MCF 10A (cell line): ENCODE measurements at regions not wholly inside any gene's neighbourhood (a gene's known extent, or its start where the extent isn't known, plus 50 kb on each side); places are given as distances from the start of the nearest gene placed in this dataset.

Source experiments
- BruUV-seq: library from RNA; stranded (reverse); fragments of 400-500 nt; replicated peaks from 2 replicates; lab custom pipeline; 2021; lab: Mats Ljungman, UMichigan
- CTCF ChIA-PET: fragments of 300-600 bp; sonication (Branson Sonifier 250); formaldehyde crosslinking; extraction: SDS; loops from one replicate; lab custom pipeline; 2021; ENCODE audit warnings: antibody characterized with exemption, inconsistent platforms; lab: Yijun Ruan, JAX
- POLR2A ChIA-PET: fragments of 300-600, 350-650 bp; sonication (Branson Sonifier 250); formaldehyde crosslinking; extraction: SDS; loops from one replicate; lab custom pipeline; 2020; ENCODE audit warnings: antibody characterized with exemption, inconsistent platforms; lab: Yijun Ruan, JAX
- DNase-seq: peaks from one replicate; pipeline ENCODE4 v3.0.0-alpha.2; 2018; ENCODE audit not compliant: unreplicated experiment
- H3K27ac Mint-ChIP-seq: one replicate; pipeline ENCODE4 v1.8.0; 2022; ENCODE audit warnings: mild to moderate bottlenecking, low read depth, mixed read lengths; ENCODE audit not compliant: unreplicated experiment
- H3K27me3 Mint-ChIP-seq: one replicate; pipeline ENCODE4 v1.8.0; 2022; ENCODE audit warnings: mixed read lengths; ENCODE audit not compliant: insufficient read depth, unreplicated experiment
- H3K36me3 Mint-ChIP-seq: one replicate; pipeline ENCODE4 v1.8.0; 2022; ENCODE audit warnings: mild to moderate bottlenecking, moderate library complexity, mixed read lengths; ENCODE audit not compliant: insufficient read depth, unreplicated experiment
- H3K4me1 Mint-ChIP-seq: one replicate; pipeline ENCODE4 v1.8.0; 2022; ENCODE audit warnings: mixed read lengths; ENCODE audit not compliant: insufficient read depth, unreplicated experiment
- H3K4me3 Mint-ChIP-seq: one replicate; pipeline ENCODE4 v1.8.0; 2022; ENCODE audit warnings: mild to moderate bottlenecking, moderate library complexity, mixed read lengths; ENCODE audit not compliant: unreplicated experiment
- H3K9me3 Mint-ChIP-seq: one replicate; pipeline ENCODE4 v1.8.0; 2022; ENCODE audit warnings: mixed read lengths; ENCODE audit not compliant: unreplicated experiment
- CTCF ChIP-seq: fragments of 200-600 bp; IDR thresholded peaks from one replicate; pipeline ENCODE4 v1.8.0; 2022; ENCODE audit warnings: antibody characterized with exemption, mild to moderate bottlenecking; ENCODE audit not compliant: unreplicated experiment
- intact Hi-C: fragments of 100-400 bp; cut with micrococcal nuclease; formaldehyde crosslinking; loops from 2 replicates; pipeline ENCODE4 v1.14.1; 2022

DNA sequence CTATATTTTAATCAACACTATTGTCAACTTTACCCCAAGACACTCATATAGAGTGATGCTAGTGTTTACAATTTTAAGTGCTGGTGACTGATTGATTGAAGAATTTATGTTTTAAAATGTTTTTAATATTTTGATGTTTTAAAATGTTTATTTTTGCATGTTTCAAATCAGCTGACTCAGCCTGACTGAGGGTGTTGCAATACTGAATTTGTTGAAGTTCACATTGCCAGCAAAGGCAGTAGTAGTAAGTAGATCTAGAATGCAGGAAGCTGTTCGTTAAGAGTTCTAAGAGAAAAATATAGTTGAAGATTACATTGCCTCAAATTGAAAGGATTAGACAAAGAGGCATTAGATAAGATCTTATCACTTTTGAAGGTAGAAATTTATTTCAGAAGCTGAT lies 977.6 kb downstream of the IGSF11 start:
- TF ChIP-seq CTCF = no peak
- Mint-ChIP-seq H3K27me3 (no peaks in the 10 kb centered on the region), H3K9me3 (no peaks in the 10 kb centered on the region), H3K36me3 (no peaks in the 10 kb centered on the region), H3K27ac (no peak overlapping the region), H3K4me3 (no peak overlapping the region), H3K4me1 (peaks cover 4% of the 10 kb centered on the region)
- POLR2A ChIA-PET = interaction anchor here (0.7 kb wide), 1 partner anchor 642 kb away, joined by 3 read pairs; no protein-coding TSS in a partner anchor
- intact Hi-C loops = no loop called here
- BruUV-seq = no TSS peak
- DNase-seq = no peak
- CTCF ChIA-PET = no interaction called here

GRCh38 chr3:118059096-118059495 lies 975.5 kb downstream of the IGSF11 start:
- H3K27ac Mint-ChIP-seq = no peak overlapping the region
- intact Hi-C loops = no loop called here
- H3K27me3 Mint-ChIP-seq = no peaks in the 10 kb centered on the region
- H3K4me1 Mint-ChIP-seq = peaks cover 4% of the 10 kb centered on the region
- no peaks in the 10 kb centered on the region for H3K9me3 Mint-ChIP-seq
- TF ChIP-seq CTCF = no peak
- no peak overlapping the region for H3K4me3 Mint-ChIP-seq
- CTCF ChIA-PET = interaction anchor here (0.6 to 1.2 kb wide), 2 partner anchors 11 to 1054 kb away, joined by 3 read pairs; no protein-coding TSS in a partner anchor
- BruUV-seq = no TSS peak
- H3K36me3 Mint-ChIP-seq = no peaks in the 10 kb centered on the region
- POLR2A ChIA-PET = no interaction called here
- no peak for DNase-seq

DNA sequence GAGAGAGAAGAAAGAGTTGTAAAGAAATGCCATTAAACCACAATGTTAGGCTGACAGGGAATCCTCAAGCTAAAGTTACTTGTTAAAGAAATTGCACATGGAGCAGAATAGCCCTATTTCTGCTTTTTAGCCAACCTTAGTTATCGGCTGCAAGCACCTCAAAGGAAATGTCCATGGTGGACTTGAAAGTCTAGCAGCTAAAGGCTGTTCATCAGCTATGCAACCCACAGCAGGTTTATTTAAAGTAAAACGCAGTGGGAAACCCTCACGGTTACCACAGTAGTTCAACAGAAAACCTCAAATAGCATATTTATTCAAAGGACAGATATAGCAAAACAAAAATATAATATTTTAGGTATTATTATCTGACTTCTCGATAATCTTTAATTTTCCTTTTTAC lies 967.2 kb downstream of the IGSF11 start:
- ChIA-PET POLR2A (no interaction called here), CTCF (no interaction called here)
- H3K36me3 Mint-ChIP-seq = no peaks in the 10 kb centered on the region
- no peak for TF ChIP-seq CTCF
- no peak for DNase-seq
- BruUV-seq = no TSS peak
- no peaks in the 10 kb centered on the region for H3K4me1 Mint-ChIP-seq
- no peak overlapping the region for H3K4me3 Mint-ChIP-seq
- H3K27ac Mint-ChIP-seq = no peak overlapping the region
- intact Hi-C loops = no loop called here
- H3K27me3 Mint-ChIP-seq = no peaks in the 10 kb centered on the region
- no peaks in the 10 kb centered on the region for H3K9me3 Mint-ChIP-seq

DNA sequence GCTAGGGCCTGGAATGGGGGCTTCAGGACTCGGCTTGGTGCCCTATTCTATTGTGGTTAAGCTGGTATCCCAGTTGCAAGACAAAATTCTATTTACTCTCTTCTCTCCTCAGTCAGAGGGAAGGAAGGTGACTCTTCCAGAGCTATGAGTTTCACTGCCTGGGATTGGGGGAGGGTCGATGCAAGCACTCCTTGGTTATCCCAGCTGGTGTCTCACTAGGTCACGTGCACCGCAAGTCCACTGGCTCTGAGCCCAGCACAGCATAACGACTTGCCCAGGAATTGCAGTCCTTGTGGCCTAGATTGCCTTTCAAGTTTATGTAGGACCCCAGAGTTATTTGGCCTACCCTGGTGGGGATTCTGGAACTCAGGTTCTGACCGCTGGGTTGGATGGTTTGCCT lies 958.8 kb downstream of the IGSF11 start:
- Mint-ChIP-seq H3K27ac (no peak overlapping the region), H3K27me3 (no peaks in the 10 kb centered on the region), H3K4me3 (no peak overlapping the region), H3K9me3 (peaks cover 7% of the 10 kb centered on the region), H3K36me3 (no peaks in the 10 kb centered on the region), H3K4me1 (peaks cover 4% of the 10 kb centered on the region)
- ChIA-PET POLR2A (interaction anchor here (0.7 kb wide), 1 partner anchor 15 kb away, joined by 3 read pairs; no protein-coding TSS in a partner anchor), CTCF (no interaction called here)
- no peak for TF ChIP-seq CTCF
- BruUV-seq = no TSS peak
- DNase-seq = no peak
- intact Hi-C loops = no loop called here
